OCI-LY7 (cell line): ENCODE measurements at regions not wholly inside any gene's neighbourhood (a gene's known extent, or its start where the extent isn't known, plus 50 kb on each side); places are given as distances from the start of the nearest gene placed in this dataset.

Experiments used
- CTCF ChIP-seq: fragments of 200-600 bp; sonication (generic); conservative IDR thresholded peaks from 2 replicates; pipeline ENCODE4 v1.5.1; 2014; ENCODE audit warnings: mild to moderate bottlenecking, antibody characterized with exemption, low read length, moderate library complexity, mixed read lengths
- EZH2phosphoT487 ChIP-seq: fragments of 200-600 bp; sonication (generic); IDR thresholded peaks from 2 replicates; pipeline ENCODE4 v1.6.1; 2018; ENCODE audit warnings: low read depth, borderline replicate concordance, mild to moderate bottlenecking, mixed run types, antibody characterized with exemption, low read length, moderate library complexity, mixed read lengths

GRCh38 chr6:88422831-88423230 is 256.7 kb upstream of the CNR1 start:
- TF ChIP-seq CTCF (peak; percentile 43; the same call in 1 of the 2 replicates), EZH2phosphoT487 (no peak)
